ENCODE measurements at regions not wholly inside any gene's neighbourhood (a gene's known extent, or its start where the extent isn't known, plus 50 kb on each side); places are given as distances from the start of the nearest gene placed in this dataset.

- Histone ChIP-seq H3K36me3 (no peaks in the 10 kb centered on the region), H3K4me2 (no peak overlapping the region), H3K27ac (no peak overlapping the region), H3K27me3 (no peaks in the 10 kb centered on the region), H2AFZ (replicated peaks) (no peak overlapping the region), H3K4me3 (no peak overlapping the region), H3K4me1 (no peaks in the 10 kb centered on the region), H3K9ac (no peak overlapping the region), H3F3A (ENCODE audit: low read depth) (no peaks in the 10 kb centered on the region), H3K9me3 (ENCODE audit: low read depth) (no peaks in the 10 kb centered on the region), H4K20me1 (ENCODE audit: low read depth) (no peaks in the 10 kb centered on the region), H3K79me2 (ENCODE audit: low read depth) (no peaks in the 10 kb centered on the region)
- Mint-ChIP-seq H3K4me3 (no peak overlapping the region), H3K36me3 (no peaks in the 10 kb centered on the region), H3K27me3 (ENCODE audit: insufficient read depth, low read depth) (peaks cover 3% of the 10 kb centered on the region), H3K9me3 (peaks cover 3% of the 10 kb centered on the region), H3K27ac (no peak overlapping the region), H3K4me1 (peaks cover 9% of the 10 kb centered on the region)
- TF ChIP-seq CTCF (IDR thresholded peaks at IDR 0.05) (no peak), EZH2phosphoT487 (IDR thresholded peaks at IDR 0.05) (no peak)
- DNase-seq (ENCODE audit: low spot score): no peak
Observed at GRCh38 chr10:2576892-2577291, 490.5 kb upstream of the PFKP start.

GRCh38 chr10:2575460-2575859 lies 491.9 kb upstream of the PFKP start:
- Histone ChIP-seq H3K79me2 (ENCODE audit: low read depth) (no peaks in the 10 kb centered on the region), H3K9me3 (ENCODE audit: low read depth) (no peaks in the 10 kb centered on the region), H3K4me3 (no peak overlapping the region), H2AFZ (replicated peaks) (no peak overlapping the region), H3K4me2 (no peak overlapping the region), H4K20me1 (ENCODE audit: low read depth) (no peaks in the 10 kb centered on the region), H3F3A (ENCODE audit: low read depth) (no peaks in the 10 kb centered on the region), H3K4me1 (no peaks in the 10 kb centered on the region), H3K9ac (no peak overlapping the region), H3K36me3 (no peaks in the 10 kb centered on the region), H3K27me3 (no peaks in the 10 kb centered on the region), H3K27ac (no peak overlapping the region)
- TF ChIP-seq EZH2 (IDR thresholded peaks at IDR 0.05): no peak
- TF ChIP-seq CTCF (IDR thresholded peaks at IDR 0.05): no peak
- no peak for TF ChIP-seq EZH2phosphoT487 (IDR thresholded peaks at IDR 0.05)
- Mint-ChIP-seq H3K9me3 (peaks cover 3% of the 10 kb centered on the region), H3K36me3 (no peaks in the 10 kb centered on the region), H3K4me1 (peaks cover 9% of the 10 kb centered on the region), H3K27ac (no peak overlapping the region), H3K4me3 (no peak overlapping the region), H3K27me3 (ENCODE audit: insufficient read depth, low read depth) (peaks cover 3% of the 10 kb centered on the region)
- no peak for DNase-seq (ENCODE audit: low spot score)

- Histone ChIP-seq H3K4me2 (no peak overlapping the region), H3K9me3 (ENCODE audit: low read depth) (no peaks in the 10 kb centered on the region), H2AFZ (replicated peaks) (no peak overlapping the region), H3K27me3 (no peaks in the 10 kb centered on the region), H3K4me1 (no peaks in the 10 kb centered on the region), H3K36me3 (no peaks in the 10 kb centered on the region), H3F3A (ENCODE audit: low read depth) (no peaks in the 10 kb centered on the region), H3K9ac (no peak overlapping the region), H3K27ac (no peak overlapping the region), H3K79me2 (ENCODE audit: low read depth) (no peaks in the 10 kb centered on the region), H3K4me3 (no peak overlapping the region), H4K20me1 (ENCODE audit: low read depth) (no peaks in the 10 kb centered on the region)
- Mint-ChIP-seq H3K4me3 (no peak overlapping the region), H3K27me3 (ENCODE audit: insufficient read depth, low read depth) (no peaks in the 10 kb centered on the region), H3K36me3 (no peaks in the 10 kb centered on the region), H3K9me3 (no peaks in the 10 kb centered on the region), H3K4me1 (peaks cover 9% of the 10 kb centered on the region), H3K27ac (no peak overlapping the region)
- no peak for DNase-seq (ENCODE audit: low spot score)
- TF ChIP-seq EZH2phosphoT487 (IDR thresholded peaks at IDR 0.05) (no peak), EZH2 (IDR thresholded peaks at IDR 0.05) (no peak), CTCF (IDR thresholded peaks at IDR 0.05) (no peak)
Observed at GRCh38 chr10:2572611-2573010, 494.7 kb upstream of the PFKP start.

- no peak overlapping the region for H3K27ac Mint-ChIP-seq
- H4K20me1 ChIP-seq (ENCODE audit: low read depth): no peaks in the 10 kb centered on the region
- H3K36me3 ChIP-seq: no peaks in the 10 kb centered on the region
- H3K9me3 Mint-ChIP-seq: peaks cover 1% of the 10 kb centered on the region
- no peak overlapping the region for H3K4me3 ChIP-seq
- H3K27me3 ChIP-seq: no peaks in the 10 kb centered on the region
- H3K9ac ChIP-seq: no peak overlapping the region
- H3K36me3 Mint-ChIP-seq: no peaks in the 10 kb centered on the region
- H3K4me2 ChIP-seq: no peak overlapping the region
- H2AFZ ChIP-seq (replicated peaks): no peak overlapping the region
- no peak overlapping the region for H3K4me3 Mint-ChIP-seq
- no peaks in the 10 kb centered on the region for H3F3A ChIP-seq (ENCODE audit: low read depth)
- DNase-seq (ENCODE audit: low spot score): no peak
- no peak overlapping the region for H3K27ac ChIP-seq
- no peaks in the 10 kb centered on the region for H3K79me2 ChIP-seq (ENCODE audit: low read depth)
- no peaks in the 10 kb centered on the region for H3K4me1 Mint-ChIP-seq
- no peaks in the 10 kb centered on the region for H3K4me1 ChIP-seq
- no peaks in the 10 kb centered on the region for H3K27me3 Mint-ChIP-seq (ENCODE audit: insufficient read depth, low read depth)
- TF ChIP-seq CTCF (IDR thresholded peaks at IDR 0.05): no peak
- TF ChIP-seq EZH2phosphoT487 (IDR thresholded peaks at IDR 0.05): no peak
- TF ChIP-seq EZH2 (IDR thresholded peaks at IDR 0.05): no peak
- no peaks in the 10 kb centered on the region for H3K9me3 ChIP-seq (ENCODE audit: low read depth)
Observed at GRCh38 chr10:2556883-2557282, 510.5 kb upstream of the PFKP start.
